ENCODE measurements at regions not wholly inside any gene's neighbourhood (a gene's known extent, or its start where the extent isn't known, plus 50 kb on each side); places are given as distances from the start of the nearest gene placed in this dataset.

DNA sequence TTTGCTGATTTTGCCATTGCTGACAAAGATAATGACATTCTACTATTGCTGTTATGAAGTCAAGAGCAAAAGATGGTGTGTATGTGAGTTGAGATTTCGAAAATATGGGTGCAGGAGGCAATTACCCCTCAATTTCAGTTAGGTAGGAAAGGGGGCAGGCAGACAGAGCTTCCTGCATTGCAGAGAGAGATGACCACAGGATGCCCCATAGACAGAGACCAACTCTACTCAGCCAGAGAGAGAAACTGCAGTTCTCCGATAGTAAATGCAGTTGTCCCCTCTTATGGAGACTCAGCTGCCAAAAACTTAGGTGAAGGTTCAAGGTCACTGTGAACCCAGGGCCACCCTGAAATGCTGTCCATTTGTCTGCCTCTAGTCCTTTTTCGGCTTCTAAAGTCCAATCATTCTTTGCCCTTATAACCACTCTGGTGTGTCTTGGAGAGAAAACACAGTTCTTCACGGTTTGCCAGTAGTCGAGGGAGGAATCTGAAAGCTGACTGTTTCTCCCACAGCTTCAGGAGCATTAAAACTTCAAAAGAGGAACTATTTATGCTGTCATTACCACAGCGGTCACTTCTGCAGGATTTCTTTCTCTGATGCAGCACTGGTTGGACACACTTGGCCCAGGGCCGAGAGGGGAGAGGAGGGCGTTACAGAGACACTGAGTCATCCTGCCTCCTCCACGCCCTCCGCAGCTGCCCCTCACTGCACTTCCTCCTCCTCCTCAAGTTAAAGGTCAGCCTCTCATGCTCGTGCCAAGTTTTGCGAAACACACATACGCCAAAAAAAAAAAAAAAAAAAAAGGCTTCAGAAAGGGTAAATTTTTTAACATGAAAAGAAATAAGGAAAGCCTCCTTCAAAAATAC is 264.3 kb downstream of the FOXO1 start:
- Mint-ChIP-seq H3K4me3 (no peak overlapping the region), H3K4me1 (peaks cover 26% of the 10 kb centered on the region), H3K9me3 (peaks cover 3% of the 10 kb centered on the region), H3K27ac (peak overlapping the region; percentile 36), H3K27me3 (ENCODE audit: insufficient read depth, low read depth) (peaks cover 6% of the 10 kb centered on the region), H3K36me3 (no peaks in the 10 kb centered on the region)
- Histone ChIP-seq H3K27ac (no peak overlapping the region), H3F3A (ENCODE audit: low read depth) (no peaks in the 10 kb centered on the region), H3K4me3 (no peak overlapping the region), H3K4me2 (no peak overlapping the region), H3K79me2 (ENCODE audit: low read depth) (no peaks in the 10 kb centered on the region), H3K9me3 (ENCODE audit: low read depth) (no peaks in the 10 kb centered on the region), H3K4me1 (no peaks in the 10 kb centered on the region), H4K20me1 (ENCODE audit: low read depth) (no peaks in the 10 kb centered on the region), H2AFZ (replicated peaks) (no peak overlapping the region), H3K27me3 (no peaks in the 10 kb centered on the region), H3K9ac (no peak overlapping the region), H3K36me3 (no peaks in the 10 kb centered on the region)
- DNase-seq (ENCODE audit: low spot score) = no peak
- TF ChIP-seq EZH2 (IDR thresholded peaks at IDR 0.05) (no peak), EZH2phosphoT487 (IDR thresholded peaks at IDR 0.05) (no peak)
- TF ChIP-seq, protein P1, sequence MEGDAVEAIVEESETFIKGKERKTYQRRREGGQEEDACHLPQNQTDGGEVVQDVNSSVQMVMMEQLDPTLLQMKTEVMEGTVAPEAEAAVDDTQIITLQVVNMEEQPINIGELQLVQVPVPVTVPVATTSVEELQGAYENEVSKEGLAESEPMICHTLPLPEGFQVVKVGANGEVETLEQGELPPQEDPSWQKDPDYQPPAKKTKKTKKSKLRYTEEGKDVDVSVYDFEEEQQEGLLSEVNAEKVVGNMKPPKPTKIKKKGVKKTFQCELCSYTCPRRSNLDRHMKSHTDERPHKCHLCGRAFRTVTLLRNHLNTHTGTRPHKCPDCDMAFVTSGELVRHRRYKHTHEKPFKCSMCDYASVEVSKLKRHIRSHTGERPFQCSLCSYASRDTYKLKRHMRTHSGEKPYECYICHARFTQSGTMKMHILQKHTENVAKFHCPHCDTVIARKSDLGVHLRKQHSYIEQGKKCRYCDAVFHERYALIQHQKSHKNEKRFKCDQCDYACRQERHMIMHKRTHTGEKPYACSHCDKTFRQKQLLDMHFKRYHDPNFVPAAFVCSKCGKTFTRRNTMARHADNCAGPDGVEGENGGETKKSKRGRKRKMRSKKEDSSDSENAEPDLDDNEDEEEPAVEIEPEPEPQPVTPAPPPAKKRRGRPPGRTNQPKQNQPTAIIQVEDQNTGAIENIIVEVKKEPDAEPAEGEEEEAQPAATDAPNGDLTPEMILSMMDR (IDR thresholded peaks at IDR 0.05) = no peak

DNA sequence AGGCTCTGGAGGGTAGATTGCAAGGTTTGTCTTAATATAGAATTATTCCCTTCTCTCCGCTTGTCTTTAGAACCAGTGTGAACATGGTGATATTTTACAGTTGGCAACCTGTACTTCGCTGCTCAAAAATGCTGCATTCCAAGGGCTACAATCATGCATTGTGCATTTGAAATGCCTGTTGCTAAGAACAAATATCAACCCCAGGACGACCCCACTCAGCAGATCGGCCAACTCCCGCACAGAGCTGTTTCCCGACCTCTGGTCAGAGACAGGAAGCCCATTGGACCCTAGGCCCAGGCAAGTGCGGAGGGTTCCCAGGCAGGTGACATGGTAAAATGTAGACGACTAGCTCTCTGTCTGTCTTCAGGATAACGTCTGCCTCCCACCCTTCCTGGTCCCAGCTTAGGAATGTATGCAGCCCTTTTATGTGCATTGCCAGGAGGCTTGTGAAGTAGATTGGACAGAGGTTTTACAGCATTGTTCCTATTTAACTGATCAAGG is 263.5 kb downstream of the FOXO1 start:
- Histone ChIP-seq H3K4me1 (no peaks in the 10 kb centered on the region), H3K4me2 (no peak overlapping the region), H3K27me3 (no peaks in the 10 kb centered on the region), H4K20me1 (ENCODE audit: low read depth) (no peaks in the 10 kb centered on the region), H3K36me3 (no peaks in the 10 kb centered on the region), H3K9me3 (ENCODE audit: low read depth) (no peaks in the 10 kb centered on the region), H3K4me3 (no peak overlapping the region), H2AFZ (replicated peaks) (no peak overlapping the region), H3K27ac (no peak overlapping the region), H3F3A (ENCODE audit: low read depth) (no peaks in the 10 kb centered on the region), H3K9ac (no peak overlapping the region), H3K79me2 (ENCODE audit: low read depth) (no peaks in the 10 kb centered on the region)
- peaks cover 6% of the 10 kb centered on the region for H3K27me3 Mint-ChIP-seq (ENCODE audit: insufficient read depth, low read depth)
- no peak for TF ChIP-seq EZH2phosphoT487 (IDR thresholded peaks at IDR 0.05)
- no peak for TF ChIP-seq EZH2 (IDR thresholded peaks at IDR 0.05)
- TF ChIP-seq, protein P1 (IDR thresholded peaks at IDR 0.05) = no peak
- no peak overlapping the region for H3K4me3 Mint-ChIP-seq
- H3K27ac Mint-ChIP-seq = no peak overlapping the region
- H3K4me1 Mint-ChIP-seq = peaks cover 26% of the 10 kb centered on the region
- peaks cover 3% of the 10 kb centered on the region for H3K9me3 Mint-ChIP-seq
- no peaks in the 10 kb centered on the region for H3K36me3 Mint-ChIP-seq
- DNase-seq (ENCODE audit: low spot score) = no peak

DNA sequence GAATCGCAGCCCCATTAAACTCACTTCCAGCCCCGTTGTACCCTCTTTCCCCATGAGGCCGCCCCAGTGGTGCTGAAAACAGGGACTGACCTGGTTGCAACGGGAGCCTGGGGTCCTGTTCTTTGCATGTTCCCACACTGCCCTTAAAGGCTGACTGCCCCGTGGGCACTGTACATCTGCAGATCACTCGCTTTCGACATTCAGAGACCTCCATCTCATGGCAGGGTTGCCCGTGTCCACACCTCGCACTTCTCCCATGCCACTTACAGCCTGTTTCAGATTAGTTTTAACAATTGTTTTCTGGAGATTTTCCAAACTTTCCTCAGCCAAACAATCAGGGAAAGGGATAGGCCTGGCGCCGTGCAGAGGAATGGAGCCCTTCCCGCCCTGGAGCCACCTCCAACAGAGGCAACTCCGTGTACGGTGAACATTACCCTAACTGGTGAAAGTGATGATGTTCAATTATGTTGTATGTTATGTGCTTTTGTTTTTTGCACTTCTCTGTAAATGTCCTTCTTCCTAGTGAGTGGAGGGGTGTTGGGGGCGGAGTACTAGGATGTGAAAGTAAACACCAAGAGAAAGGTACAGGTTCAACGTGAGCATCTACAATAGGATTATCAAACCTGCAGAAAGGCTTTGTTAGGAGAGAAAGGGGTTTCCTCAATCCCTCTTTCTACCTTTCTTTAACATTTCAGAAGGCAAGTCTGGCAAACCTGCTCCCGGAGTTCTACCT is 262.8 kb downstream of the FOXO1 start:
- Histone ChIP-seq H3K36me3 (no peaks in the 10 kb centered on the region), H4K20me1 (ENCODE audit: low read depth) (no peaks in the 10 kb centered on the region), H3K9ac (no peak overlapping the region), H2AFZ (replicated peaks) (no peak overlapping the region), H3K27me3 (no peaks in the 10 kb centered on the region), H3K4me1 (no peaks in the 10 kb centered on the region), H3K4me3 (no peak overlapping the region), H3K4me2 (no peak overlapping the region), H3K79me2 (ENCODE audit: low read depth) (no peaks in the 10 kb centered on the region), H3K27ac (no peak overlapping the region), H3F3A (ENCODE audit: low read depth) (no peaks in the 10 kb centered on the region), H3K9me3 (ENCODE audit: low read depth) (no peaks in the 10 kb centered on the region)
- Mint-ChIP-seq H3K36me3 (no peaks in the 10 kb centered on the region), H3K4me1 (peaks cover 26% of the 10 kb centered on the region), H3K27me3 (ENCODE audit: insufficient read depth, low read depth) (peaks cover 6% of the 10 kb centered on the region), H3K27ac (peak overlapping the region; percentile 21), H3K9me3 (peaks cover 3% of the 10 kb centered on the region), H3K4me3 (peak overlapping the region; percentile 22)
- TF ChIP-seq, protein P1 (IDR thresholded peaks at IDR 0.05) = no peak
- no peak for TF ChIP-seq EZH2 (IDR thresholded peaks at IDR 0.05)
- TF ChIP-seq EZH2phosphoT487 (IDR thresholded peaks at IDR 0.05) = no peak
- DNase-seq (ENCODE audit: low spot score) = no peak
